Parathyroid adenoma (tissue), 2 donors: ENCODE measurements at regions not wholly inside any gene's neighbourhood (a gene's known extent, or its start where the extent isn't known, plus 50 kb on each side); places are given as distances from the start of the nearest gene placed in this dataset.

Experiments used
- H2AFZ ChIP-seq: fragments of 300-600 bp; sonication (generic); one replicate; pipeline ENCODE4 v1.7.0; 2017; ENCODE audit warnings: antibody characterized with exemption, mild to moderate bottlenecking
- H3K27ac ChIP-seq: fragments of 300-600 bp; sonication (generic); one replicate; pipeline ENCODE4 v1.7.0; 2017
- H3K27me3 ChIP-seq: fragments of 300-600 bp; sonication (generic); one replicate; pipeline ENCODE4 v1.7.0; 2017; ENCODE audit warnings: low read length; ENCODE audit not compliant: control insufficient read depth, insufficient read depth
- H3K36me3 ChIP-seq: fragments of 300-600 bp; sonication (generic); one replicate; pipeline ENCODE4 v1.7.0; 2017; ENCODE audit warnings: low read length; ENCODE audit not compliant: control insufficient read depth, insufficient read depth
- H3K4me1 ChIP-seq: fragments of 300-600 bp; sonication (generic); one replicate; pipeline ENCODE4 v1.7.0; 2017; ENCODE audit warnings: control low read depth
- H3K4me2 ChIP-seq: fragments of 300-600 bp; sonication (generic); one replicate; pipeline ENCODE4 v1.7.0; 2017; ENCODE audit warnings: low read length
- H3K4me3 ChIP-seq: fragments of 300-600 bp; sonication (generic); one replicate; pipeline ENCODE4 v1.7.0; 2017; ENCODE audit warnings: low read depth, low read length
- H3K79me2 ChIP-seq: fragments of 300-600 bp; sonication (generic); one replicate; pipeline ENCODE4 v1.7.0; 2017; ENCODE audit warnings: control low read depth
- H3K9ac ChIP-seq: fragments of 300-600 bp; sonication (generic); one replicate; pipeline ENCODE4 v1.7.0; 2017; ENCODE audit warnings: mild to moderate bottlenecking
- H3K9me3 ChIP-seq: fragments of 300-600 bp; sonication (generic); one replicate; pipeline ENCODE4 v1.7.0; 2017; ENCODE audit warnings: low read length; ENCODE audit not compliant: control insufficient read depth
- CTCF ChIP-seq: fragments of 300-600 bp; sonication (generic); IDR thresholded peaks from one replicate; pipeline ENCODE4 v1.7.0; 2017; ENCODE audit warnings: antibody characterized with exemption, mild to moderate bottlenecking
- donor health status: primary hyperparathyroidism.

- Histone ChIP-seq H3K9ac (no peak overlapping the region), H2AFZ (no peak overlapping the region), H3K79me2 (no peaks in the 10 kb centered on the region), H3K9me3 (no peaks in the 10 kb centered on the region), H3K36me3 (no peaks in the 10 kb centered on the region), H3K4me2 (no peak overlapping the region), H3K4me3 (no peak overlapping the region), H3K4me1 (no peaks in the 10 kb centered on the region), H3K27ac (no peak overlapping the region), H3K27me3 (no peaks in the 10 kb centered on the region)
- no peak for TF ChIP-seq CTCF
Measured at GRCh38 chr3:103075282-103075681, 640.5 kb downstream of the ZPLD1 start.

GRCh38 chr3:103077910-103078309 lies 643.1 kb downstream of the ZPLD1 start:
- Histone ChIP-seq H3K9me3 (no peaks in the 10 kb centered on the region), H3K4me3 (no peak overlapping the region), H2AFZ (no peak overlapping the region), H3K4me1 (no peaks in the 10 kb centered on the region), H3K79me2 (no peaks in the 10 kb centered on the region), H3K27me3 (no peaks in the 10 kb centered on the region), H3K9ac (no peak overlapping the region), H3K4me2 (no peak overlapping the region), H3K27ac (no peak overlapping the region), H3K36me3 (no peaks in the 10 kb centered on the region)
- no peak for TF ChIP-seq CTCF

GRCh38 chr3:103082501-103082900 lies 647.7 kb downstream of the ZPLD1 start:
- no peak overlapping the region for H2AFZ ChIP-seq
- no peaks in the 10 kb centered on the region for H3K9me3 ChIP-seq
- H3K27me3 ChIP-seq, result no peaks in the 10 kb centered on the region
- no peak overlapping the region for H3K4me2 ChIP-seq
- H3K9ac ChIP-seq, result no peak overlapping the region
- TF ChIP-seq CTCF, result no peak
- no peaks in the 10 kb centered on the region for H3K36me3 ChIP-seq
- H3K79me2 ChIP-seq, result no peaks in the 10 kb centered on the region
- H3K4me1 ChIP-seq, result no peaks in the 10 kb centered on the region
- H3K4me3 ChIP-seq, result no peak overlapping the region
- H3K27ac ChIP-seq, result no peak overlapping the region

- no peak overlapping the region for H3K27ac ChIP-seq
- H3K9me3 ChIP-seq, result no peaks in the 10 kb centered on the region
- no peaks in the 10 kb centered on the region for H3K79me2 ChIP-seq
- H3K9ac ChIP-seq, result no peak overlapping the region
- no peaks in the 10 kb centered on the region for H3K36me3 ChIP-seq
- H2AFZ ChIP-seq, result no peak overlapping the region
- H3K4me2 ChIP-seq, result no peak overlapping the region
- no peak overlapping the region for H3K4me3 ChIP-seq
- no peaks in the 10 kb centered on the region for H3K4me1 ChIP-seq
- no peaks in the 10 kb centered on the region for H3K27me3 ChIP-seq
- no peak for TF ChIP-seq CTCF
Measured at GRCh38 chr3:103083848-103084631, 649.2 kb downstream of the ZPLD1 start.

- no peak overlapping the region for H3K4me2 ChIP-seq
- H3K9me3 ChIP-seq, result no peaks in the 10 kb centered on the region
- no peaks in the 10 kb centered on the region for H3K27me3 ChIP-seq
- TF ChIP-seq CTCF, result no peak
- H3K36me3 ChIP-seq, result no peaks in the 10 kb centered on the region
- no peak overlapping the region for H3K4me3 ChIP-seq
- H3K4me1 ChIP-seq, result no peaks in the 10 kb centered on the region
- no peak overlapping the region for H3K9ac ChIP-seq
- H3K79me2 ChIP-seq, result no peaks in the 10 kb centered on the region
- no peak overlapping the region for H2AFZ ChIP-seq
- H3K27ac ChIP-seq, result no peak overlapping the region
Measured at GRCh38 chr3:103085465-103085864, 650.6 kb downstream of the ZPLD1 start.
